SIG-M5 (cell line): ENCODE measurements at regions not wholly inside any gene's neighbourhood (a gene's known extent, or its start where the extent isn't known, plus 50 kb on each side); places are given as distances from the start of the nearest gene placed in this dataset.
"Not testable (repeated sequence)": the region's sequence is repeated elsewhere in the genome, so short reads cannot be mapped to it uniquely, and the experiment has no call there.

ENCODE experiments used
- DNase-seq: peaks from one replicate; lab custom pipeline; 2025; lab: John Stamatoyannopoulos, UW

- no peak for DNase-seq
These were observed 644.9 kb upstream of the PITX2 start for GRCh38 chr4:111267786-111268185.

GRCh38 chr4:111268769-111269414, 646.0 kb upstream of the PITX2 start:
- no peak for DNase-seq

- DNase-seq = no peak
These were observed 646.6 kb upstream of the PITX2 start for GRCh38 chr4:111269439-111269838.

- DNase-seq = no peak
These were observed 651.2 kb upstream of the PITX2 start for GRCh38 chr4:111274060-111274459.

- no peak for DNase-seq
These were observed 651.6 kb upstream of the PITX2 start for GRCh38 chr4:111274486-111274885.

- DNase-seq = no peak
These were observed 658.3 kb upstream of the PITX2 start for GRCh38 chr4:111281219-111281618.

GRCh38 chr4:111282035-111282434, 659.2 kb upstream of the PITX2 start:
- DNase-seq = no peak

GRCh38 chr4:111283066-111283677, 660.3 kb upstream of the PITX2 start:
- DNase-seq = no peak

GRCh38 chr4:111296466-111296865, 673.6 kb upstream of the PITX2 start:
- no peak for DNase-seq

- no peak for DNase-seq
These were observed 680.9 kb upstream of the PITX2 start for GRCh38 chr4:111303806-111304205.

GRCh38 chr4:111323496-111323895, 700.6 kb upstream of the PITX2 start:
- DNase-seq = no peak

GRCh38 chr4:111323916-111324315, 701.0 kb upstream of the PITX2 start:
- no peak for DNase-seq

GRCh38 chr4:111326450-111326849, 703.6 kb upstream of the PITX2 start:
- DNase-seq = no peak

- DNase-seq = no peak
These were observed 707.9 kb upstream of the PITX2 start for GRCh38 chr4:111330786-111331185.

GRCh38 chr4:111334361-111334760, 711.5 kb upstream of the PITX2 start:
- DNase-seq = no peak

GRCh38 chr4:111337186-111337876, 714.5 kb upstream of the PITX2 start:
- DNase-seq = not testable (repeated sequence)

GRCh38 chr4:111359602-111360001, 736.7 kb upstream of the PITX2 start:
- no peak for DNase-seq

GRCh38 chr4:111360906-111361305, 738.0 kb upstream of the PITX2 start:
- no peak for DNase-seq

- no peak for DNase-seq
These were observed 740.1 kb upstream of the PITX2 start for GRCh38 chr4:111362941-111363361.

- DNase-seq = not testable (repeated sequence)
These were observed 755.0 kb upstream of the PITX2 start for GRCh38 chr4:111377880-111378279.

GRCh38 chr4:111388561-111388960, 756.7 kb upstream of the FAM241A start:
- DNase-seq = no peak

GRCh38 chr4:111391829-111392228, 753.4 kb upstream of the FAM241A start:
- no peak for DNase-seq

GRCh38 chr4:111393781-111394180, 751.5 kb upstream of the FAM241A start:
- no peak for DNase-seq
